ENCODE measurements at regions not wholly inside any gene's neighbourhood (a gene's known extent, or its start where the extent isn't known, plus 50 kb on each side); places are given as distances from the start of the nearest gene placed in this dataset.

- no peaks in the 10 kb centered on the region for H4K20me1 ChIP-seq (ENCODE audit: insufficient read depth, low read length)
- no peak overlapping the region for H2AFZ ChIP-seq (ENCODE audit: low read depth, low read length)
- H3K36me3 ChIP-seq (replicated peaks; ENCODE audit: low read depth, low read length): no peaks in the 10 kb centered on the region
- peaks cover 33% of the 10 kb centered on the region for H3K27me3 ChIP-seq (ENCODE audit: low read depth, low read length)
- no peak overlapping the region for H3K4me3 ChIP-seq (ENCODE audit: low read length)
- H3K4me2 ChIP-seq (ENCODE audit: low read length): no peak overlapping the region
- no peaks in the 10 kb centered on the region for H3K9me3 ChIP-seq (ENCODE audit: insufficient read depth, low read length)
- no peak overlapping the region for H3K27ac ChIP-seq (ENCODE audit: low read length)
- no peaks in the 10 kb centered on the region for H3K4me1 ChIP-seq (ENCODE audit: low read length)
- no peak overlapping the region for H3K9ac ChIP-seq (ENCODE audit: low read length)
- no peak for TF ChIP-seq CTCF (IDR thresholded peaks at IDR 0.05; ENCODE audit: low read depth, low read length)
- no peak for TF ChIP-seq EZH2phosphoT487 (IDR thresholded peaks at IDR 0.05; ENCODE audit: low read depth)
- no peaks in the 10 kb centered on the region for H3K79me2 ChIP-seq (ENCODE audit: low read length)
These were observed 94.3 kb upstream of the FOXA2 start for GRCh38 chr20:22678678-22679077.

GRCh38 chr20:22679197-22679596 lies 94.8 kb upstream of the FOXA2 start:
- H3K9ac ChIP-seq (ENCODE audit: low read length): no peak overlapping the region
- TF ChIP-seq EZH2phosphoT487 (IDR thresholded peaks at IDR 0.05; ENCODE audit: low read depth) (no peak), CTCF (IDR thresholded peaks at IDR 0.05; ENCODE audit: low read depth, low read length) (no peak)
- H3K4me1 ChIP-seq (ENCODE audit: low read length): no peaks in the 10 kb centered on the region
- no peak overlapping the region for H3K4me2 ChIP-seq (ENCODE audit: low read length)
- no peaks in the 10 kb centered on the region for H3K36me3 ChIP-seq (replicated peaks; ENCODE audit: low read depth, low read length)
- no peak overlapping the region for H2AFZ ChIP-seq (ENCODE audit: low read depth, low read length)
- no peaks in the 10 kb centered on the region for H4K20me1 ChIP-seq (ENCODE audit: insufficient read depth, low read length)
- H3K4me3 ChIP-seq (ENCODE audit: low read length): no peak overlapping the region
- no peak overlapping the region for H3K27ac ChIP-seq (ENCODE audit: low read length)
- no peaks in the 10 kb centered on the region for H3K9me3 ChIP-seq (ENCODE audit: insufficient read depth, low read length)
- H3K79me2 ChIP-seq (ENCODE audit: low read length): no peaks in the 10 kb centered on the region
- peaks cover 33% of the 10 kb centered on the region for H3K27me3 ChIP-seq (ENCODE audit: low read depth, low read length)

GRCh38 chr20:22680031-22680740 lies 95.8 kb upstream of the FOXA2 start:
- Histone ChIP-seq H3K9me3 (ENCODE audit: insufficient read depth, low read length) (no peaks in the 10 kb centered on the region), H3K9ac (ENCODE audit: low read length) (no peak overlapping the region), H3K27me3 (ENCODE audit: low read depth, low read length) (peaks cover 33% of the 10 kb centered on the region), H3K4me3 (ENCODE audit: low read length) (no peak overlapping the region), H2AFZ (ENCODE audit: low read depth, low read length) (no peak overlapping the region), H3K36me3 (replicated peaks; ENCODE audit: low read depth, low read length) (no peaks in the 10 kb centered on the region), H3K79me2 (ENCODE audit: low read length) (no peaks in the 10 kb centered on the region), H3K4me2 (ENCODE audit: low read length) (no peak overlapping the region), H3K27ac (ENCODE audit: low read length) (no peak overlapping the region), H3K4me1 (ENCODE audit: low read length) (no peaks in the 10 kb centered on the region), H4K20me1 (ENCODE audit: insufficient read depth, low read length) (no peaks in the 10 kb centered on the region)
- TF ChIP-seq EZH2phosphoT487 (IDR thresholded peaks at IDR 0.05; ENCODE audit: low read depth) (no peak), CTCF (IDR thresholded peaks at IDR 0.05; ENCODE audit: low read depth, low read length) (no peak)

GRCh38 chr20:22681591-22682248 lies 97.3 kb upstream of the FOXA2 start:
- peaks cover 30% of the 10 kb centered on the region for H3K27me3 ChIP-seq (ENCODE audit: low read depth, low read length)
- no peaks in the 10 kb centered on the region for H3K79me2 ChIP-seq (ENCODE audit: low read length)
- H3K4me3 ChIP-seq (ENCODE audit: low read length): no peak overlapping the region
- TF ChIP-seq CTCF (IDR thresholded peaks at IDR 0.05; ENCODE audit: low read depth, low read length): no peak
- no peak for TF ChIP-seq EZH2phosphoT487 (IDR thresholded peaks at IDR 0.05; ENCODE audit: low read depth)
- no peak overlapping the region for H3K9ac ChIP-seq (ENCODE audit: low read length)
- H3K4me2 ChIP-seq (ENCODE audit: low read length): no peak overlapping the region
- H3K36me3 ChIP-seq (replicated peaks; ENCODE audit: low read depth, low read length): no peaks in the 10 kb centered on the region
- no peaks in the 10 kb centered on the region for H4K20me1 ChIP-seq (ENCODE audit: insufficient read depth, low read length)
- H3K9me3 ChIP-seq (ENCODE audit: insufficient read depth, low read length): no peaks in the 10 kb centered on the region
- no peak overlapping the region for H3K27ac ChIP-seq (ENCODE audit: low read length)
- no peaks in the 10 kb centered on the region for H3K4me1 ChIP-seq (ENCODE audit: low read length)
- H2AFZ ChIP-seq (ENCODE audit: low read depth, low read length): no peak overlapping the region

Measured in OCI-LY3 (cell line).